PC-3 (cell line): ENCODE measurements at regions not wholly inside any gene's neighbourhood (a gene's known extent, or its start where the extent isn't known, plus 50 kb on each side); places are given as distances from the start of the nearest gene placed in this dataset.
"Not testable (repeated sequence)": the region's sequence is repeated elsewhere in the genome, so short reads cannot be mapped to it uniquely, and the experiment has no call there.

ENCODE experiments used
- ATAC-seq: fragments of 200-7000 bp; cut with Tn5 transposase; 2 replicates; pipeline ENCODE4 v1.9.1; 2020; ENCODE audit warnings: mild to moderate bottlenecking, moderate library complexity
- BruUV-seq: library from RNA; stranded (reverse); fragments of 400-500 nt; replicated peaks from 2 replicates; lab custom pipeline; 2021; lab: Mats Ljungman, UMichigan
- CTCF ChIA-PET: fragments of 300-600 bp; sonication (Branson Sonifier 250); formaldehyde crosslinking; loops from one replicate; lab custom pipeline; 2022; ENCODE audit warnings: antibody characterized with exemption; lab: Charles Lee
- POLR2A ChIA-PET: fragments of 300-600 bp; sonication (Branson Sonifier 250); formaldehyde crosslinking; loops from one replicate; lab custom pipeline; 2022; ENCODE audit warnings: antibody characterized with exemption; ENCODE audit not compliant: unreplicated experiment; lab: Charles Lee
- DNase-seq: peaks from one replicate; pipeline ENCODE4 v3.0.0-alpha.2; 2015
- H2AFZ ChIP-seq: fragments of 300-600 bp; sonication (generic); 2 replicates; pipeline ENCODE4 v1.6.0; 2016; ENCODE audit warnings: antibody characterized with exemption, low read length
- H3F3A ChIP-seq: fragments of 300-600 bp; sonication (generic); one replicate; pipeline ENCODE4 v1.6.0; 2017; ENCODE audit warnings: antibody characterized with exemption, low read length, control low read depth, mild to moderate bottlenecking; ENCODE audit not compliant: unreplicated experiment
- H3K27ac ChIP-seq: fragments of 300-600 bp; sonication (generic); 2 replicates; pipeline ENCODE4 v1.5.1; 2016; ENCODE audit warnings: mild to moderate bottlenecking, low read length
- H3K27me3 ChIP-seq: fragments of 300-600 bp; sonication (generic); 2 replicates; pipeline ENCODE4 v1.6.1; 2016; ENCODE audit warnings: low read length, mixed read lengths
- H3K36me3 ChIP-seq: fragments of 300-600 bp; sonication (generic); 2 replicates; pipeline ENCODE4 v1.6.1; 2016; ENCODE audit warnings: low read depth, mixed run types, low read length, mixed read lengths
- H3K4me1 ChIP-seq: fragments of 300-600 bp; sonication (generic); 2 replicates; pipeline ENCODE4 v1.5.1; 2016; ENCODE audit warnings: low read length; ENCODE audit not compliant: insufficient read depth
- H3K4me2 ChIP-seq: fragments of 300-600 bp; sonication (generic); 2 replicates; pipeline ENCODE4 v1.6.0; 2016; ENCODE audit warnings: low read length
- H3K4me3 ChIP-seq: fragments of 300-600 bp; sonication (generic); 2 replicates; pipeline ENCODE4 v1.5.1; 2016; ENCODE audit warnings: mild to moderate bottlenecking, low read length, mixed read lengths
- H3K79me2 ChIP-seq: fragments of 300-600 bp; sonication (generic); 2 replicates; pipeline ENCODE4 v1.6.1; 2017; ENCODE audit warnings: low read length, mixed read lengths
- H3K9ac ChIP-seq: fragments of 300-600 bp; sonication (generic); 2 replicates; pipeline ENCODE4 v1.6.0; 2016; ENCODE audit warnings: mild to moderate bottlenecking, low read length
- H3K9me2 ChIP-seq: fragments of 300-600 bp; sonication (generic); replicated peaks from 2 replicates; pipeline ENCODE4 v1.6.1; 2016; ENCODE audit warnings: mixed run types, low read length, mixed read lengths
- H3K9me3 ChIP-seq: fragments of 300-600 bp; sonication (generic); 2 replicates; pipeline ENCODE4 v1.6.1; 2016; ENCODE audit warnings: low read length, mixed read lengths
- H4K20me1 ChIP-seq: fragments of 300-600 bp; sonication (generic); 2 replicates; pipeline ENCODE4 v1.6.1; 2016; ENCODE audit warnings: low read length, mixed read lengths
- EZH2 ChIP-seq: fragments of 300-600 bp; sonication (generic); IDR thresholded peaks from one replicate; pipeline ENCODE4 v1.6.1; 2017; ENCODE audit warnings: antibody characterized with exemption, mild to moderate bottlenecking, low read length; ENCODE audit not compliant: unreplicated experiment
- EZH2phosphoT487 ChIP-seq: fragments of 300-600 bp; sonication (generic); IDR thresholded peaks from 2 replicates; pipeline ENCODE4 v1.6.1; 2018; ENCODE audit warnings: mild to moderate bottlenecking, antibody characterized with exemption, low read length, borderline replicate concordance
- intact Hi-C: fragments of 100-400 bp; cut with micrococcal nuclease; formaldehyde crosslinking; loops from 2 replicates; pipeline ENCODE4 v1.9.0; 2023
- TF ChIP-seq, protein P1 (sequence below): fragments of 300-600 bp; sonication (generic); conservative IDR thresholded peaks from 2 replicates; pipeline ENCODE4 v1.5.1; 2017; ENCODE audit warnings: antibody characterized with exemption, low read depth, mild to moderate bottlenecking, low read length

GRCh38 chr10:9851808-9852207 is 1165.9 kb upstream of the CELF2 start:
- Histone ChIP-seq H3K27ac (no peak overlapping the region), H3K27me3 (no peaks in the 10 kb centered on the region), H3K4me3 (no peak overlapping the region), H3K9me3 (no peaks in the 10 kb centered on the region), H3K4me2 (no peak overlapping the region), H3F3A (no peaks in the 10 kb centered on the region), H3K4me1 (no peaks in the 10 kb centered on the region), H3K9me2 (no peaks in the 10 kb centered on the region), H3K79me2 (no peaks in the 10 kb centered on the region), H3K9ac (no peak overlapping the region), H3K36me3 (no peaks in the 10 kb centered on the region), H2AFZ (no peak overlapping the region), H4K20me1 (no peaks in the 10 kb centered on the region)
- POLR2A ChIA-PET: no interaction called here
- intact Hi-C loops: no loop called here
- CTCF ChIA-PET: no interaction called here
- TF ChIP-seq, protein P1, sequence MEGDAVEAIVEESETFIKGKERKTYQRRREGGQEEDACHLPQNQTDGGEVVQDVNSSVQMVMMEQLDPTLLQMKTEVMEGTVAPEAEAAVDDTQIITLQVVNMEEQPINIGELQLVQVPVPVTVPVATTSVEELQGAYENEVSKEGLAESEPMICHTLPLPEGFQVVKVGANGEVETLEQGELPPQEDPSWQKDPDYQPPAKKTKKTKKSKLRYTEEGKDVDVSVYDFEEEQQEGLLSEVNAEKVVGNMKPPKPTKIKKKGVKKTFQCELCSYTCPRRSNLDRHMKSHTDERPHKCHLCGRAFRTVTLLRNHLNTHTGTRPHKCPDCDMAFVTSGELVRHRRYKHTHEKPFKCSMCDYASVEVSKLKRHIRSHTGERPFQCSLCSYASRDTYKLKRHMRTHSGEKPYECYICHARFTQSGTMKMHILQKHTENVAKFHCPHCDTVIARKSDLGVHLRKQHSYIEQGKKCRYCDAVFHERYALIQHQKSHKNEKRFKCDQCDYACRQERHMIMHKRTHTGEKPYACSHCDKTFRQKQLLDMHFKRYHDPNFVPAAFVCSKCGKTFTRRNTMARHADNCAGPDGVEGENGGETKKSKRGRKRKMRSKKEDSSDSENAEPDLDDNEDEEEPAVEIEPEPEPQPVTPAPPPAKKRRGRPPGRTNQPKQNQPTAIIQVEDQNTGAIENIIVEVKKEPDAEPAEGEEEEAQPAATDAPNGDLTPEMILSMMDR: no peak
- TF ChIP-seq EZH2phosphoT487 (no peak), EZH2 (no peak)
- BruUV-seq: no TSS peak
- DNase-seq: no peak
- ATAC-seq: no peak

GRCh38 chr10:9853405-9854355 is 1164.0 kb upstream of the CELF2 start:
- intact Hi-C loops: no loop called here
- no peaks in the 10 kb centered on the region for H3K36me3 ChIP-seq

GRCh38 chr10:9855451-9855850 is 1162.2 kb upstream of the CELF2 start:
- ATAC-seq, intact Hi-C loops, H3K79me2 ChIP-seq, H3K4me2 ChIP-seq, H3K9me3 ChIP-seq, CTCF ChIA-PET, H3K9ac ChIP-seq, H3K4me1 ChIP-seq, H3K9me2 ChIP-seq, H2AFZ ChIP-seq, H3K36me3 ChIP-seq, H3K27me3 ChIP-seq, H4K20me1 ChIP-seq, DNase-seq, H3K27ac ChIP-seq, BruUV-seq, POLR2A ChIA-PET, H3F3A ChIP-seq, H3K4me3 ChIP-seq: not testable (repeated sequence)

More at GRCh38 chr10:9853405-9854355, 1164.0 kb upstream of the CELF2 start:
- H3K9ac ChIP-seq: no peak overlapping the region
- H3K9me3 ChIP-seq: no peaks in the 10 kb centered on the region
- TF ChIP-seq EZH2: no peak
- no peak for TF ChIP-seq EZH2phosphoT487
- TF ChIP-seq, protein P1: no peak
- H3K27ac ChIP-seq: no peak overlapping the region
- CTCF ChIA-PET: no interaction called here
- POLR2A ChIA-PET: no interaction called here
- no peaks in the 10 kb centered on the region for H3F3A ChIP-seq
- H3K4me1 ChIP-seq: no peaks in the 10 kb centered on the region
- H3K9me2 ChIP-seq: no peaks in the 10 kb centered on the region
- no peak overlapping the region for H2AFZ ChIP-seq
- H3K27me3 ChIP-seq: no peaks in the 10 kb centered on the region
- BruUV-seq: no TSS peak
- no peaks in the 10 kb centered on the region for H3K79me2 ChIP-seq
- ATAC-seq (no peak), DNase-seq (no peak)
- no peak overlapping the region for H3K4me3 ChIP-seq
- H3K4me2 ChIP-seq: no peak overlapping the region
- H4K20me1 ChIP-seq: no peaks in the 10 kb centered on the region
